ENCODE measurements at regions not wholly inside any gene's neighbourhood (a gene's known extent, or its start where the extent isn't known, plus 50 kb on each side); places are given as distances from the start of the nearest gene placed in this dataset.

DNA sequence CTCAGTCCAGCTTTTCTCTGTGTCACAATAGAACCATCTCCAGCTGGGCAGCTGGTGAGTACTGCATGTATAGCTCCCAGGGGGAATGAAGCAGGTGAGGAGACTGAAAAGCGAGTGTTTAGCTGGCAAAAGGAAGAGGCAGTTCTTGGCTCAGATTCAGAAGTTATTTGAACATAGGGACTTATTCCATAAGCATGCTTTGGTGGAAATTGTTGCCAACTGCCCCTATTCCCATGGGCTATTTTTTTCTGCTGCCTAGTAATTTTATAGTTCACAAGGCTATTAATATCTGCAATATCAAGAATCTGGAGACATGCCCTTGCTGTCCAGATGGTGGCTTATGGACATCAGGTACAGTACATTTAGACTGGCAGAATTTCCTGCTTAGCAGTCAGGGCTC, 1112.7 kb downstream of the LRFN5 start:
- Histone ChIP-seq H2BK5ac (ENCODE audit: low read depth, low read length, poor library complexity, severe bottlenecking) (no peak overlapping the region), H4K20me1 (ENCODE audit: insufficient read depth, low read length) (no peaks in the 10 kb centered on the region), H3K56ac (ENCODE audit: extremely low read depth, insufficient read depth, low read length) (no peak overlapping the region), H2AFZ (replicated peaks; ENCODE audit: low read length, poor library complexity) (no peak overlapping the region), H4K91ac (ENCODE audit: insufficient read depth, low read depth, low read length) (no peak overlapping the region), H4K8ac (ENCODE audit: low read depth in 2 of 2, low read length in 2 of 2) (no peak overlapping the region), H3K79me1 (ENCODE audit: low read depth in 1 of 2, low read length in 2 of 2) (no peaks in the 10 kb centered on the region), H3K4me2 (ENCODE audit: low read depth, low read length) (no peak overlapping the region), H3K9me3 (ENCODE audit: control insufficient read depth, insufficient read depth, low read length) (no peaks in the 10 kb centered on the region), H3K27me3 (ENCODE audit: control insufficient read depth, insufficient read depth, low read length) (no peaks in the 10 kb centered on the region), H3K23ac (ENCODE audit: low read depth, low read length) (no peak overlapping the region), H3K14ac (replicated peaks; ENCODE audit: low read depth, low read length) (no peak overlapping the region), H2BK120ac (ENCODE audit: low read depth, low read length) (no peak overlapping the region), H2AK5ac (ENCODE audit: low read depth, low read length) (no peak overlapping the region), H3K4me3 (ENCODE audit: insufficient read depth, low read depth, low read length) (no peak overlapping the region), H2AK9ac (replicated peaks; ENCODE audit: low read depth, low read length, poor library complexity) (no peak overlapping the region), H2BK20ac (ENCODE audit: low read depth, low read length) (no peak overlapping the region), H3K4me1 (ENCODE audit: control insufficient read depth, insufficient read depth, low read length) (no peaks in the 10 kb centered on the region), H3K9me1 (ENCODE audit: insufficient read depth, low read length) (no peaks in the 10 kb centered on the region), H3K9ac (ENCODE audit: low read depth, low read length) (no peak overlapping the region), H4K5ac (ENCODE audit: low read depth, low read length) (no peak overlapping the region), H3K36me3 (ENCODE audit: control insufficient read depth, insufficient read depth, low read length) (no peaks in the 10 kb centered on the region), H3K18ac (ENCODE audit: low read depth, low read length) (no peak overlapping the region), H3K27ac (ENCODE audit: insufficient read depth, low read length) (no peak overlapping the region), H3K4ac (ENCODE audit: low read depth, low read length) (no peak overlapping the region), H2BK15ac (ENCODE audit: low read depth, low read length) (no peak overlapping the region)
- BruUV-seq (replicated peaks), result no TSS peak
- TF ChIP-seq RFX5 (IDR thresholded peaks at IDR 0.05; ENCODE audit: low read depth, low read length), result no peak
- no peak for TF ChIP-seq RCOR1 (IDR thresholded peaks at IDR 0.05; ENCODE audit: insufficient replicate concordance, low read length)
- no peak for TF ChIP-seq SMC3 (IDR thresholded peaks at IDR 0.05; ENCODE audit: low read depth, low read length)
- no peak for TF ChIP-seq FOS (IDR thresholded peaks at IDR 0.05; ENCODE audit: low read depth, low read length)
- no peak for TF ChIP-seq POLR2A (IDR thresholded peaks at IDR 0.05; ENCODE audit: low read depth, low read length)
- no peak for TF ChIP-seq CHD1 (IDR thresholded peaks at IDR 0.05; ENCODE audit: low read depth, low read length)
- no peak for TF ChIP-seq CEBPB (IDR thresholded peaks at IDR 0.05; ENCODE audit: low read depth, low read length)
- no peak for TF ChIP-seq RAD21 (IDR thresholded peaks at IDR 0.05; ENCODE audit: low read length)
- TF ChIP-seq MXI1 (IDR thresholded peaks at IDR 0.05; ENCODE audit: borderline replicate concordance, low read depth, low read length), result no peak
- TF ChIP-seq BHLHE40 (IDR thresholded peaks at IDR 0.05; ENCODE audit: low read depth, low read length), result no peak
- TF ChIP-seq MAZ (IDR thresholded peaks at IDR 0.05; ENCODE audit: borderline replicate concordance, low read depth, low read length), result no peak
- TF ChIP-seq NFE2L2 (IDR thresholded peaks at IDR 0.05; ENCODE audit: low read depth, low read length), result no peak
- TF ChIP-seq MAFK (IDR thresholded peaks at IDR 0.05; ENCODE audit: low read depth, low read length), result no peak
- TF ChIP-seq, protein P1, sequence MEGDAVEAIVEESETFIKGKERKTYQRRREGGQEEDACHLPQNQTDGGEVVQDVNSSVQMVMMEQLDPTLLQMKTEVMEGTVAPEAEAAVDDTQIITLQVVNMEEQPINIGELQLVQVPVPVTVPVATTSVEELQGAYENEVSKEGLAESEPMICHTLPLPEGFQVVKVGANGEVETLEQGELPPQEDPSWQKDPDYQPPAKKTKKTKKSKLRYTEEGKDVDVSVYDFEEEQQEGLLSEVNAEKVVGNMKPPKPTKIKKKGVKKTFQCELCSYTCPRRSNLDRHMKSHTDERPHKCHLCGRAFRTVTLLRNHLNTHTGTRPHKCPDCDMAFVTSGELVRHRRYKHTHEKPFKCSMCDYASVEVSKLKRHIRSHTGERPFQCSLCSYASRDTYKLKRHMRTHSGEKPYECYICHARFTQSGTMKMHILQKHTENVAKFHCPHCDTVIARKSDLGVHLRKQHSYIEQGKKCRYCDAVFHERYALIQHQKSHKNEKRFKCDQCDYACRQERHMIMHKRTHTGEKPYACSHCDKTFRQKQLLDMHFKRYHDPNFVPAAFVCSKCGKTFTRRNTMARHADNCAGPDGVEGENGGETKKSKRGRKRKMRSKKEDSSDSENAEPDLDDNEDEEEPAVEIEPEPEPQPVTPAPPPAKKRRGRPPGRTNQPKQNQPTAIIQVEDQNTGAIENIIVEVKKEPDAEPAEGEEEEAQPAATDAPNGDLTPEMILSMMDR (conservative IDR thresholded peaks at IDR 0.05; ENCODE audit: low read depth, low read length), result no peak
- no peak for TF ChIP-seq USF2 (IDR thresholded peaks at IDR 0.05; ENCODE audit: low read depth, low read length)
- TF ChIP-seq, protein P2, sequence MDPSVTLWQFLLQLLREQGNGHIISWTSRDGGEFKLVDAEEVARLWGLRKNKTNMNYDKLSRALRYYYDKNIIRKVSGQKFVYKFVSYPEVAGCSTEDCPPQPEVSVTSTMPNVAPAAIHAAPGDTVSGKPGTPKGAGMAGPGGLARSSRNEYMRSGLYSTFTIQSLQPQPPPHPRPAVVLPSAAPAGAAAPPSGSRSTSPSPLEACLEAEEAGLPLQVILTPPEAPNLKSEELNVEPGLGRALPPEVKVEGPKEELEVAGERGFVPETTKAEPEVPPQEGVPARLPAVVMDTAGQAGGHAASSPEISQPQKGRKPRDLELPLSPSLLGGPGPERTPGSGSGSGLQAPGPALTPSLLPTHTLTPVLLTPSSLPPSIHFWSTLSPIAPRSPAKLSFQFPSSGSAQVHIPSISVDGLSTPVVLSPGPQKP (IDR thresholded peaks at IDR 0.05; ENCODE audit: borderline replicate concordance, low read depth, low read length), result no peak
- dilution Hi-C loops (cut with HindIII; ENCODE audit: low sequenced_read_pairs, unreplicated experiment) (no loop called here), in situ Hi-C loops (cut with MboI; ENCODE audit: low sequenced_read_pairs) (no loop called here), intact Hi-C loops (cut with micrococcal nuclease) (no loop called here)
- DNase-seq, result no peak
- POLR2A ChIA-PET (ENCODE audit: unreplicated experiment), result no interaction called here
- ATAC-seq (ENCODE audit: low read depth), result no peak
- WGBS, 2 experiments (ENCODE audit: extremely low coverage in 2 of 2, insufficient read length in 1 of 2), result no CpG with 5 or more reads among the region's 1 CpG
- CTCF ChIA-PET, result interaction anchor here (0.8 kb wide), 1 partner anchor 12 kb away, joined by 3 read pairs; no protein-coding TSS in a partner anchor
